HG02981 (cell line): ENCODE measurements at regions not wholly inside any gene's neighbourhood (a gene's known extent, or its start where the extent isn't known, plus 50 kb on each side); places are given as distances from the start of the nearest gene placed in this dataset.
"Not testable (repeated sequence)": the region's sequence is repeated elsewhere in the genome, so short reads cannot be mapped to it uniquely, and the experiment has no call there.

Experiments used
- ATAC-seq: cut with Tn5 transposase; IDR thresholded peaks from one replicate; pipeline ENCODE4 v1.9.1; 2021; ENCODE audit warnings: mild to moderate bottlenecking, moderate library complexity; ENCODE audit not compliant: unreplicated experiment

DNA sequence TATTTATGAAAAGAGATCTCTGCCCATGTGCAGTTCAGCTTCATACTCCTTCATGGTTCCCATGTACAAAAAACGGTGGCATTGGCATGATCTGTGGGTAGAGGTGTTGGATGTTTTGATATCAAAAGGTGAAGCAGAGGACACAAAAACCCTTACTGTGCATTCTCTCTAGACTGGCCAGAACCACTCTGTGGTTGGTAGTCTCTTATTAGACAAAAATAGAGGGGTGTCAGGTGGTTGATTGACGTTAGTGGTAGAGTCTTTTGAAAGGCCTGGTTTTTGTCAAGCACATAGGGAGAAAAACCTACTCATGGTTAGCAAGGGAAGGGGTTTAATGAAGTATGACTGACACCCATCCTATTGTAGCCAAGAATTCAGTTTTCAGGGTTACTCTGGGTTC lies 400.0 kb upstream of the TMPRSS15 start:
- ATAC-seq = no peak

DNA sequence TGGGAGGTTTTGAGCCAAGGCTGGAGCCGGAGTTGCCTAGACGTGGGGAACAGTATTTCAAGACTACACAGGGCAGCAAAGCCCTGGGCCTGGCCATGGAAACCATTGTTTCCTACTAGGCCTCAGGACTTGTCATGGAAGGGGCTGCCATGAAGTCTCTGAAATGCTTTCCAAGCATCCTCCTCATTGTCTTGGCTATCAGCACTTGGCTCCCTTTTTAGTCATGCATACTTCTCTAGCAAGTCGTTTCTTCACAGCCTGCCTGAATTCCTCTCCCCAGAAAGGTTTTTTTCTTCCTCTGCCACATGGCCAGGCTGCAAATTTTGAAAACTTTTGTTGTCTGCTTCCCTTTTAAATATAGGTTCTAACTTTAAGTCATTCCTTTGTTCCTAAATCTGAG lies 406.6 kb upstream of the TMPRSS15 start:
- ATAC-seq = no peak

DNA sequence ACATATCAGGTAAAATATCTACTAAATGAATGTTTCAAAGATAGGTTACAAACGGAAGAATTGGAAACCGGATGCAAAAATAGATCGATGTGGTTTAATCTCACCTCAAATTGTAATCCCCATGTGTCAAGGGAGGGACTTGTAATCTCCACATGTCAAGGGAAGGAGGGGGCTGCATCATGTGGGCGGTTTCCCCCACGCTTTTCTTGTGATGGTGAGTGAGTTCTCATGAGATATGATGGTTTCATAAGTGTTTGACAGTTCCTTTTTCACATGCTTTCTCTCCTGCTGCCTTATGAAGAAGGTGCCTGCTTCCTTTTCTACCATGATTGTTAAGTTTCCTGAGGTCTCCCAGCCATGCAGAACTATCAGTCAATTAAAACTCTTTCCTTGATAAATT lies 408.7 kb upstream of the TMPRSS15 start:
- ATAC-seq = no peak

DNA sequence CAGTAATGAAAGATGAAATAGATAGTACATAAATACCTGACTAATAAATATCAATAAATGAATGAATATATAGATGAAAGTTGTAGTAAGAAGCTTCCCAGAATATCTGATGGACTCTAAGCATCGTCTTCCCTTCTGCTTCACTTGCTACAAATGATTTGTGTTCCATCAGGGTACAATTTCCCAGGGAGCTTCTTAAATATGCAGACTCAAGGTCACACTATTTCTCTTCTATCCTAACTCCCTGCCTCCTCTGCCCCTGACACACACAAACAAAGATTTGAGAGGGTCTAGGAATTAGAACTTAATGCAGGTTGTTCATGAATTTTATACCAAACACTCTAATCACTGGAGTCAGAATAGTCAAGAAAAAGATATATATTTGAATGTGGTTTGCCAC lies 415.9 kb upstream of the TMPRSS15 start:
- no peak for ATAC-seq

DNA sequence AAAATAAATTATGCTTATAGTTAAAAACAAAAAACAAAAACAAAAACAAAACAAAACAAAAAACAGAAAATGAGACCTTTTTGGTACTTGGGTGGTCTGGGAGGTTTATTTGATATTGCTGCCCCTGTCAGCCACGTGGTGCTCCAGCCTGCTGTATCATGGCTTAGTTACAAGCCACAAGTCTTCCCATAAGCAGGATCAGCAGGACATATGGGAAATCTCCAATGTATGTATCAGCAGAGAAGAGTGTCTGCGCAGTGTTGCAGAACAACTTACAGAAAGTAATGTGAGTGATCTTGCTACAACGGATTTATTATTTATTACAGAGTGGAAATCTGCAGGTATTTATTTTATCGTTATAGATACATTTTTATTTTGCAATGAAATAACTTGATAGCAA lies 423.0 kb upstream of the TMPRSS15 start:
- ATAC-seq = no peak

DNA sequence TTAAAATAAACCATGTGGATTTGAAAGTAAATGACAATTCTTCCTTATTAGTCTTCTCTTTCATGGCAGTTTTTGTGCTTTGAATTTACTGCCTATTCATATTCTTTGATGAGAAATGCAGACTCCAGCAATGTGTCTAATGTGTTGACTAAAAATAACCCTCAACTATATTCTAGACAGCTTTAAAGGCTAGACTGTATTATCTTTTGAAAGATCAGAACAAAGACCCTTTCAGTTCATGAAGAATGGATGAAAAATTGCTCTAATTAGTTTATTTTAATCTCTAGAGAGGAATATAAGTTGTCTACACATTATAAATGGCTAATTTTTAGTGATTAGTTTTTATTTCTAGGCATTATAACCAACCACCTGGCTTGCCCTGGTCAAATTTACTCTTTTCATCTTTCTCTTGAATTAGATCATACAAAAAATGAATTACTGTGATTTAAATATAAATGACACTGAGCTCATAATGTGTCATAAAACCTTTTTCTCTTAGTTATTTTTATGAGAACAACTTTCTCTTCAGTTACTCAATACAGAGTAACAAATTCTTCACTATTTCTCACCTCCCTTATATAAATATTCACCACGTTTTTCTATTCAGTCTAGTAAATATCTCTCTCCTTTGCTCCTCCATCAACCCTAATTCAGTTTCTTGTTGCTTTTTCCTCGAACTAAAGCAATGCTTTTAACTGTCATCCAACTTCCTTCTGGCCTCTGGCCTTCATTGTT lies 428.5 kb upstream of the TMPRSS15 start:
- ATAC-seq = no peak

DNA sequence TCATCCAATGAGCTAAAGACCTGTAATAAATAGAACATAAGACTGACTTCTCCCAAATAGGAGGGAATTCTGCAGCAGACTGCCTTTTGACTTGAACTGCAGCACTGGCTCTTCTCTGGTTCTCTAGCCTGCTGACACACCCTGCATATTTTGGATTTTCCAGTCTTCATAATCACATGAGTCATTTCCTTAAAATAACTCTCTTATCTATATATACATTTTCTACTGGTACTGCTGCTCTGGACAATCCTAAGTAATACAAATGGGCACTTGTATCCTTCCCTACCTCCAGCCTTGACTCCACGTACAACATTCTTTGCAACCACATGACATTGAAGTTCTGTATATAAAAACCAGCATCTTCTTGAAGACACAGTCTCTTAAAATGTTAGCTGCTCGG lies 429.4 kb upstream of the TMPRSS15 start:
- ATAC-seq = no peak

DNA sequence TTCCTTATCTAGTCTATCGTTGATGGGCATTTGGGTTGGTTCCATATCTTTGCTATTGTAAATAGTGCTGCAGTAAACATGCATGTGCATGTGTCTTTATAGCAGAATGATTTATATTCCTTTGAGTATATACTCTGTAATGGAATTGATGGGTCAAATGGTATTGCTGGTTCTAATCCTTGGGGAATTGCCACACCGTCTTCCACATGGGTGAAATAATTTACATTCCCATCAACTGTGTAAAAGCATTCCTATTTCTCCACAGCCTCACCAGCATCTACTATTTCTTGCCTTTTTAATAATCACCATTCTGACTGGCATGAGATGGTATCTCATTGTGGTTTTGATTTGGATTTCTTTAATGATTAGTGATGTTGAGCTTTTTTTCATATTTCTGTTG lies 430.5 kb upstream of the TMPRSS15 start:
- ATAC-seq = not testable (repeated sequence)

DNA sequence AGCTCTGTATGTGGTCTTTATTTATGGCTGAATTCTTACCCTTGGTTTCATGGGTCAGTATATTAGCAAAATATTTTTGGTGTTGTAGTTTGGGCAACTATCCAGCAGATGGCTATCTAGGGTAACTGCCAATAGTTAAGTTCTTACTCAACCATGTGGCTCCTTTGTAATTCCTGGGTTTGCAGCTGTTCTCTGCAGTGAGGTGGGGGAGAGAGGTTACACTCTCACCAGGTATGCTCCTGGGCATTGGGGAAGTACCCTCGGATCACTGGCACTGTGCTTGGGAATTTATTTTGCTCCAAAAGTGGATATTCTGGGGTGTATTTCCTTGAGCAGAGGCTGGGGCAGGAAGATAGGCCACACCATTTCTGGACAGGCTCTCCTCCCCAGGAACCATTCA lies 436.7 kb upstream of the TMPRSS15 start:
- ATAC-seq = no peak

DNA sequence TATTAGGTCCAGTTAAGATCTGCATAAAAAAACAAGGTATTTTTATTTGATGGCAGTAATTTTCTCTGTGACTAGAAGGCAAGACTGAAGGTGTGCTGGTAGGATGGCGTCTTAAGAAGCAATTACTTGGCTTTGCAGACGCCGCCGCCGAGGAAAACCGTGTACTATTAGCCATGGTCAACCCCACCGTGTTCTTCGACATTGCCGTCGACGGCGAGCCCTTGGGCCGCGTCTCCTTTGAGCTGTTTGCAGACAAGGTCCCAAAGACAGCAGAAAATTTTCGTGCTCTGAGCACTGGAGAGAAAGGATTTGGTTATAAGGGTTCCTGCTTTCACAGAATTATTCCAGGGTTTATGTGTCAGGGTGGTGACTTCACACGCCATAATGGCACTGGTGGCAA lies 454.0 kb upstream of the TMPRSS15 start:
- ATAC-seq = not testable (repeated sequence)

DNA sequence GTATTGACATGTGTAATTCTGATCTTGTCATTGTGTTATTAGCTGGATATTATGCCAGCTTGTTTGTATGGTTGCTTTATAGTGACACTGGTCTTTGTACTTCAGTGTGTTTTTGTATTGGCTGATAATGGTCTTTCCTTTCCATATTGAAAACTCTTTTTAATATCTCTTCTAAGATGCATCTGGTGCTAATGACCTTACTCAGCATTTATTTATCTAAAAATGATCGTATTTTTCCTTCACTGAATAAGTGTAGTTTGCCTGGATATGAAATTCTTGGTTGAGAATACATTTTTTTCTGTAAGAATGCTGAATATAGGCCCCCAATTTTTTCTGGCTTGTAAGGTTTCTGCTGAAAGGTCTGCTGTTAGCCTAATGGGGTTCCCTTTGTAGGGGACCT lies 465.5 kb upstream of the TMPRSS15 start:
- ATAC-seq = no peak

DNA sequence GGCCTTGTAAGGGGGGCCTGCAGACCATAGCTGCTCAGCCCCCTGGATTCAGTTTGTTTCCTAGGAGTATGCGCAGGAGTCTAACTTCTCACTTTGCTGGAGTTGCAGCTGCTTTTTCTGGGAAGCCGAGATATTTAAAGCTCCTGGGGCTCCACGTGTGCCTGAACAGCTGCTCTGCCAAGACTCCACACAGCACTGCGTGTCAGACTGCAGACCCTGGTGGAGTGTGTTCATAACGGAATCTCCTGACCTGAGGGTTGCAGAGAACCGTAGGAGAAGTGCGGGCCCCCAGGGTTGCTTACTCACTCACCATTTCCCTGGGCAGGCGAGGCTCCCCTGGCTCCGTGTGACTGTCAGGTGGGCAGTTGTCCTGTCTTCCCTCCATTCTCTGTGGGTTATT lies 474.3 kb upstream of the TMPRSS15 start:
- no peak for ATAC-seq

DNA sequence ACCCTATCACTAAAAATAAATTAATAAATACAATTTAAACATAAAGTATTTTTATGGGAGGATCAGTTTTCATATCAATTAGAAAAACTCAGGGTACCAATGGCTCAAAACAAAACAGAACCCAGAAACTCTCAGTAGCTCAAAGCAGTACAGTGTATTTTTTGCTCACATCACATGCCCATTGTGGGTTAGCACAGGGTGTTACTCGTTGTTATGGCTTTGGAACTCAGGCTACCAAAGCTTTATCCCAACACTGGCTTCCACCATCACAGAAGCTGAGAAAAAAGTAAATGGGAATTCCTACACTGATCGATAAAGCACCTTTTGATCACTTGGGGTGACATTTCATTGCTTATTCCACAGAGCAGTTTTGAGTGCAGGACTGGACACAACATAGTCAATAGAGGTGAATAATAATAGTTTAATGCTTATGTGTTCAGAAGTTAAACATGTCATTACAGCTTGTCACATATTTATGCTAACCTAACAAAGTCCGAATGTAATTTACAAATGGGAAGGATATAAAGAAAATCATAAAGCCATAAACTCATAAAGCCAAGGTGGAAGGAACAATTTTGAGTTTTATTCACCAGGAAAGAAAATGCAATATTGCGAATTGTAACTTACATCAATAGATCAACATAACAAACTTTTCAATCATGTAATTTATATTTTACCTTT lies 484.5 kb upstream of the TMPRSS15 start:
- no peak for ATAC-seq

DNA sequence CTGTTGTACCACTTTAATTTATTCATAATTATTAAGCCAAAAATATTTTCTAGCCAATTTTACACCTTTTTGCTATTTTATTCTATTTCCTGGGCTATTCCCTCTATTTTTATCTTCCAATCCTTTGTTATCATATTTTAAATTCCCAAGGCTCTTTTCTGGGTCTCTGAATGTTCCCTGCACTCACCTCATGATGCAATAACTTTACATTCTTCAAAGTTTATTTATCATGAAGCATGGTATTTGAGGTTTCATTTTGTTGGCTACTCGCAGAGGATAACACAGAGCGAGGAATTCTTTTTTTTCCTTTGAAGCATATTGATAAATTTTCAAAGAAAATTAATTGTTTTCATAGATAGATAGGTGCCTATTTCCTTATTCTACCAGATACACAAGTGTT lies 489.8 kb upstream of the TMPRSS15 start:
- no peak for ATAC-seq

DNA sequence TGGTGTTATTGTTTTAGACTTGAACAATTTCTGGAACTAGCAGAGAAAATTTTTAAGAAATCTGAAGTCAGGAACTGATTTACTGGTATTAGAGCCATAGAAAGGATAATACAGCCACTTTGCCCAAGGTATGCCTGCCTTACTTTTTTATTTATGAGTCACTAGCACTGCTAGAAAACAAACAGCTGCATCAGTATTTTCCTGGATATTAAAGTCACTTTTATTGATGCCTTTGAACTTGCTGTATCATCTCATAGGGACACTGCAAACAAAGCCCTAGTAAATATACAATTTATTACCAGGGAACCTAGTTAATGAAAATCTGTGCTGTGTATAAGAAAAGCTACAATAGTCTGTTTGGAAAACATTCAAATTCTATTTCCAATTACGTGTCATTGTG lies 490.8 kb upstream of the TMPRSS15 start:
- no peak for ATAC-seq

DNA sequence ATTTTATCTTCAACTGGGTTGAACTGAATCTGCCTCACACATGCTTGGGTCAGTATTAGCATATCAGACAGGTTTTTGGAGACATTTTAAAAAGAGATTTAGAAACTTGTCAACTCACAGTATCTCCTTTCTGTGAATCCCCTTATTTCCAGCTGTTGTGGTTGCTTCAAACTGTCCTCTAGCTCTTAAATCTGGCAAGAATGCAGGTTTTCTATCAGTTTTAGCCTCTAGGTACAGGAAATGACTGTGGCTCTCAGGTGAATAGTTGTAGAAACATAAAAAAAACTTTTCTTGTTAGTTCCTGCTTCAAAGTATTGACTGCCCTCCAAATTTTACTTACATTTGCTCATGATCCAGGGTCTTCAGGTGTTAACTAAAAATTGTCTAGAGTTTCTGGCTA lies 495.7 kb upstream of the TMPRSS15 start:
- ATAC-seq = no peak

DNA sequence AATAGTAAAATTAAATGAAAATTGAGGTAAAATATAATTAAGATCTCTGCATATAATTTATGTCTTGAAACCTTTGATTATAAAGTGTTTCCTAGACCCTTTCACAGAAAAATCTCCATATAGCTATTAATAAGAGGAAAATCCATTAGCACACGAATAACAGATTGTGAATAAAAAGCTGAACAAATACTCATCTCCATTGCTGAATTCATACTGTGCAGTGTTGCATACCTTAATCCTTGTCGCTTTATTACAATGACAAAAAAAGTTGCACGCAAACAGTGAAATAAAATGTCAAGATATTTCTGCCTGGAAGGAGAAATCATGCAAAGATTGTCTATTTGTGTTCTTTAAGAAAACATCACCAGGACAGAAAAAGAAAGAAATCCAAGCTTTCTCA lies 499.1 kb upstream of the TMPRSS15 start:
- no peak for ATAC-seq

DNA sequence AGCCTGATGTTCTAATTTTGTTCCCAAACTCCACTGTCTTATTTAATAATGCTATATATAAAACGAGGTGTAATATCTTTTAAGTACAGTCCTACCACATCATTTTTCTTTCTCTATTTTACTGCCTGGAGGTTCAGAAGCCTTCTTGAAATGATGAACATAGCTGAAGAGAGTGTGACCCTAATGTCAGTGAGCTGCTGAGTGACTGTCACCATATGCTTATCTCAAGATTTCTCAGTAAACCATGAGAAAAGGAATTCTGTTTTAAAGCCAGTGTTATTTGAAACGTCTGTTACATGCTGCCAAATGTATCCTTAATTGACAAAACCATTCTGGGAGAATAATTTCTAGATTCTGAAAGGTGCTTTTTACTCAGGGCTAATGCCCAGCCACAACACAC lies 503.5 kb upstream of the TMPRSS15 start:
- no peak for ATAC-seq

DNA sequence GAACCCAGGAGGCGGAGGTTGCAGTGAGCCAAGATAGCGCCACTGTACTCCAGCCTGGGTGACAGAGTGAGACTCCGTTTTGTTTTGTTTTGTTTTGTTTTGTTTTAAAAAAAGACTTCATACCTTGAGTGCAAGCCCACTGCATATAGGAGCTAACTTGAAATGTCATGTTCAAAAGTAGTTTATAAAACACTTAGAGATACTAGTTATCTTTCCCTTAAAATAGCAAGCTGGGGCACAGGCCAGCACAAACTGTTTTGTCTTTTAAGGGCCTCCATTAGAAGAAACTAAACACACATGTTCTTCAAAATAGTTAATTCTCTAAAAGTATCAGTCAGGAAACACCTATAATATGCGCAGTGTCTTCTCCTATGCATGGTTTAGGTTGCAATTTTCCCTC lies 505.1 kb upstream of the TMPRSS15 start:
- ATAC-seq = no peak

DNA sequence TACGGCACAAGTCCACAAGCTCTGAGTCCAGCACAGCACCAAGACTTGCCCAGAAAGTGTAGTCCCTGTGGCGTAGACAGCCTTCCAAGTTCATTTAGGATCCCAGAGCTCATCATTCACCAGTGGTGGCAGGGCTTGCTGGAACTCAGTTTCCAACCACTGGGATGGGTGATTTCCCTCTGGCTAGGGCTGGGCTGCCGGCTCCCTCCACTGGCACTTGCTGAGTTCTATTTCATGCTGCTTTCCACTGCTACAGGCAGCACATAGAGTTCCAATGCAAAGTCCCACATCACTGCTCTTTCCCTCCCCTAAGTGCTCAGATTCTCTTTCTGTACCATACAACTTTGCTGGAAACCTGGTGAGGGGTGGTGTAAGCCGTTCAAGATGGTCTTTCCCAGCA lies 510.3 kb upstream of the TMPRSS15 start:
- ATAC-seq = no peak

DNA sequence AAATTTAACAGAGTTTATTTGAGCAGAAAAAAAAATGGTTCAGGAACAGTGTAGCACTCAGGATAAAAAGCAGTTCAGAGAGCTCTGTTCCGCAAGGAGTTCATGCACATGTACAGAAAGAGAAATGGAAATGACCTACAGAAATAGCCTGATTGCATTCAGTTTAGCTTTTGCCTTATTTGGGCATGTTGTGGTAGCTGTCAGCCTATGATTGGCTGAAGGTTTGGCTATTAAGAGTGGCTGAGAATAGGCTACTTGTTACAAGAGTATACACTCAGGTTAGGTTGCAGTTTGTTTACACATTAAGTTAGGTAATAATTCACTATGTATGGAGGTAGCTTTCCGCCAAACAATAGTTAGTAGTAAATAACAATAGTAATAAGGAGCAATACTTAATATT lies 511.0 kb upstream of the TMPRSS15 start:
- ATAC-seq = no peak

DNA sequence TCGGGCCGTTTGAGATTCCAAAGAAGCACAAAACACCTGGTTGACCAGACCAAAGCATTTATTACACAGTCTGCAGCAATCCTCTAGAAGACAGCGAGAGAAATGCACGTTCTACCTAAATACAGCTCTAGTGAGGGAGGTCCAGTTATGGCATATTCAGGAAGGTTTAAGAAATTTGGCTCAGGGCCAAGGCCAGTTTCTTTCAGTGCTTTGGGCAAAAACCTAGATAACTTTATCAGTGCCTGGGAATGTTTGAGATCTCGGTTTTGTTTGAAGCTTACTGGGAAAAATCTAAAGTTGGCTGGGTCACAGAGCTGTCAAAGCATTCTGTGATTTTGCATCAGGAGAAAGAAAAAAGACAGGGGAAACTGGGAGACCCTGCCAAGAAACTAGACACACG lies 514.0 kb upstream of the TMPRSS15 start:
- ATAC-seq = no peak

DNA sequence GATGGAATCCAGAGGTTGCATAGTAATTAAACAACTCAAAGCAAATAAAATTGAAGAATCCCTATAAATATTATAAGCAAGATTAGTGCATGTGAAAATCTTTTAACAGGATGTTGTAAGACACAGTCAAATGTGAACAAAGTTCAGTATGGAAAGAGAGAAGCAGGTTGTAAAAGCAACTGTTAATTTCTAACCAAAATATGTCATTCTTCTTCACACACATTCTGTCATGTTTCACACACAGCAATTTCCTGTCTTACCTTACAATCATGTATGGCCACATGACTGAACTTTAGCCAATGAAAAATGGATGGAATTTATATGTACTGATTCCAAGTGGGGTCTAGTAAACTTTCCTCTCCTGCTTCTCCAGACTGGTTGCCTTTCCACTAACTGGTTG lies 527.7 kb upstream of the TMPRSS15 start:
- no peak for ATAC-seq
